GM18519 (cell line): ENCODE measurements at regions not wholly inside any gene's neighbourhood (a gene's known extent, or its start where the extent isn't known, plus 50 kb on each side); places are given as distances from the start of the nearest gene placed in this dataset.

Experiments
- ATAC-seq: cut with Tn5 transposase; IDR thresholded peaks from one replicate; pipeline ENCODE4 v1.9.1; 2021; ENCODE audit warnings: mild to moderate bottlenecking, moderate library complexity; ENCODE audit not compliant: unreplicated experiment, low FRiP score

- no peak for ATAC-seq
Observed at GRCh38 chr18:73503326-73503725, 635.5 kb upstream of the NETO1 start.

DNA sequence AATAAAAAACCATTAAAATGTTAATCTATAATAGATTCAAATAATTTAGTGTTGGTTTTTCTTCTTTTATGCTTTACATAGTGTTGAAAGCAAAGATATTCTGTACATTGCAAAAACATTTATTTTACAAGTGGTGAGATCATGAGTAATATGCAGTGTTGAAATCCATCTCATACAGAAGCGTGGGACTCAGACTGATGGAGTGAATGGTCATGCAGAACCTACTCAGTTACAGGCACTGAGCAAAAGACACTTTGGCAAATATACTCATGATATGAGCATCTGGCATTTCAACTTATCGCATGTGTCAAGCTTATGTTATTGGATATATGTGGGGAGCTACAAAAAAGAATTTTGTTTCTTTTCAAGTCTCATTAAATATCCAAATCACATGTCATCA lies 620.2 kb upstream of the NETO1 start:
- no peak for ATAC-seq

GRCh38 chr18:73485166-73485565 lies 617.4 kb upstream of the NETO1 start:
- no peak for ATAC-seq

- no peak for ATAC-seq
Observed at GRCh38 chr18:73482901-73483300, 615.1 kb upstream of the NETO1 start.

GRCh38 chr18:73479477-73479876 lies 611.7 kb upstream of the NETO1 start:
- no peak for ATAC-seq

- ATAC-seq: no peak
Observed at GRCh38 chr18:73478191-73478590, 610.4 kb upstream of the NETO1 start.

DNA sequence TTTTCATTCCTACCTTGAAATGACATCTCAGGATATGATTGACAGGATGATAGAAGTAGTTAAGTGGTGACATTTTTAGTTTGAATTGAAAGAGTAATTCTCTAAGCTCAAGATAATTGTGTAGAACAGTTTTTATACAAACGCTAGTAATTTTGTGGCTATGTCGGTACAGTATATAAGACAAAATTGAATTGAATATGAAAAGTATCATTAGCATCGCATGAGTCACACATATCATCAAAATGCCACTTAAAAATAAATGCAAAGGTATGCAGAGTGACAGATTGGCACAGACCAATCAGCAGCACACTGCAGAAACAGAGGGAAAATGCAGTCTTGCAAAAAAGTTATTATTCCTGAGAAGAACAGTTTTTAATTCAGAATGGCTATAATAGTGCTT lies 608.2 kb upstream of the NETO1 start:
- ATAC-seq: no peak

DNA sequence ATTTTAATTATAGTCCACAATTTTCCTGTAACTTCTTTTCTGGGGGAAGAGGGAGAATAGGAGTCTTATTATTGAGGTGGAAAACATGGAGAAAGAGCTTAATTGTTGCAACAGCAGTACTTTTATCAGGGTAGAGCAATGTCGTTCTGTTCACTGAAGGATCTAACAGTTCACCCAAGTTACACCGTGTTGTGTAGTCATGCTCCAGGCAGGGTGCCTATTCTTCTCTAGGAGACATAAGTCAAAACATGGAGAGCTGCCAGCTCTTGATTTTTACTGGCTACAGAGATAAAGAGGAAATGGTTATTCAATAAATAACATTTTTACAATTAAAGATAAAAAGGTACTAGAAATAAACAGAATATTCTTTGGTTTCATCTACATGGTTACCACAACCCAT lies 594.3 kb upstream of the NETO1 start:
- ATAC-seq: no peak

DNA sequence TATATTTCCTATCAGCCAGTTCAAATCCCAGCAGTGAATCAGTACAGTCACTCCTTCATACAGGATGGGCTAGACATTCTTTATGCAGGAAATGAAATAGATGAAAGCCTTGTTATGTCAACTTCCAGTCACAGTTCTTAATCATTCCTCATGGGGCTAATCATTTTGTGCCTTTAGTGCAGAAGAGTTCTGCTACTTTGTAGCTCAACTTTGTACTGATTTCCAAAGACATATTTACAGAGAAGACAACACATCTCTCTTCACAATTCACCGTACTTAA lies 593.9 kb upstream of the NETO1 start:
- ATAC-seq: no peak

DNA sequence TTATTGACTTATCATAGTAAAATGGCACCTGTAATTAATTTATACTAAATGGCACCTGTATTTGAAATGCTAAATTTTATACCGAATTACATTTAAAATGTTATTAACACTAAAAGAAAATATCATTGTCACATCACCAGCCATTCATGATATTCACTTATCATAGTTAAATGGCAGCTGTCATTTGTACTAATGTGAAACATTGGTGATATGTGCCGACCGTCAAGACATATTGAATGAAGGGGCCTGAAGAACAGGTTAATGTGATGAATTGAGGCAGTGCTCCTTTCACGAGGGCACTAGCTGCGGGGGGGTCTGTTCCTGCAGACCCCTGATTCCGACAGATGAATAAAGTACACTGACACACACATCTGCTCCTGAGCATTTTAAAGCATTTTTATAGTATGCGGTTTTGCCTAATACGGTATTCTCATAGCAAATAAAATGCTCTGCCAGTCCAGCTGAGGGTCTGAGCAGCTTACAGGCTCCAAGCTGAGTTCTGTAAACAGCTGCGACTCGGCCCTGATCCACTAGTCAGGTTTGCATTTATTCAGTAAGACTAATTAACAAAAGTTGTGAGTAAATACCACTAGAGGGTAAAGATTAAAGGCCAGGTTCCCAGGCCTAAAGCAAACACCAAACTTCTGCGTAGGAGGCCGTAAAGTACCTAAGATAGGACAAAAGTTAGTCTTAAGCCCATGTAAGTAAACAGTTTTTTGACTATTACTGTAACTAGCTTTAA lies 593.4 kb upstream of the NETO1 start:
- no peak for ATAC-seq

DNA sequence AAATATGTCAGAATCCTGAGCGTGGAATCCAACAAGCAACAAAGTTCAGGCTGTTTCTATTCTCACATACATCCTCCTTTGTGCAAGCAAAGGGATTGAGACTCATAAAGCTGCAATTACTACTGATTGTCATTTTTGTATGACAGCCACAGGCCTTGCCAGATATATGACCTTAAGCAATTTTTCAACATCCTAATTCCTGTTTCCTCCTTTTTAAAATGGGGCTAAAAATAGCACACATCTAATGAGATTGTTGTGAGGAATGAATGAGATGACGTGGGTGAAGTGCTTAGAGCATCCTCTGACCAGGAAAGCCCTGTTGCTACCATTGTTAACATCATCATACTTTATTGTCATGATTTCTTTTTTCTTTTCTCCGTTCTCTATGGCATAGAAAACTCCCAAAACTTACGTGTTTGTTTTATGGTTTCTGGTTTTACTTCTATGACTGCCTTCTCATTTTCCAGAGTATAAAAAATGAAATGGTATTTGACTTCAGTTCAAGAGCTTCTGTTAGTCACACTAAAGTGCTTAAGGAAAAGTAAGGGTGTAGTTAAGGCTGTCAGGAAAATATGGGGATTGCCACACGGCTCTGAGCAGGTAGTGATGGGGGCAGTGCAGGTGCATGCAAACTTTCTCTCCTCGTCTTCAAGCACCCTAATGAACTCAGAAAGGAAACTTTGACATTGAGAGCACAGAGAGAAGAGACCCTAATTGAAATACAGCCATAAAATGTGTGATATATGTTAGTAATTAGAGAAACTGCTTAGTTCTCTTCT lies 590.6 kb upstream of the NETO1 start:
- ATAC-seq: no peak

DNA sequence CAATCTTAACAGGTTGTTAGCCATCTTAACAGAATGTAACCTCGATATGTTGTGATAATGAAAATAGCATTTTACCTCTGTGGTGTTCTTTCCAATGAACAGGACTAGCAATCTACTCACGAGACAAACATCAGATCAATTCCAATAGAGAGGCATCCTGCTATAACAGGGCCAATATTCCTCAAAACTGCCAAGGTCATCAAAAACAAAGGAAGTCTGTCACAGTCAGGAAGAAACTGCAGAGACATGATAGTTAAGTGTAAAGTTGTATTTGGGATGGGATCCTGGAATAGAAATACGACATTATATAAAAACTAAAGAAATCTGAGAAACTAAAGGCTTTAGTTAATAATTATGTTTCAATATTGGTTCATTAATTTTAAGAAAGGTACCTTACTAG lies 588.9 kb upstream of the NETO1 start:
- ATAC-seq: no peak

- no peak for ATAC-seq
Observed at GRCh38 chr18:73452866-73453265, 585.1 kb upstream of the NETO1 start.

- no peak for ATAC-seq
Observed at GRCh38 chr18:73446502-73446901, 578.7 kb upstream of the NETO1 start.

GRCh38 chr18:73431620-73432019 lies 563.8 kb upstream of the NETO1 start:
- ATAC-seq: no peak

DNA sequence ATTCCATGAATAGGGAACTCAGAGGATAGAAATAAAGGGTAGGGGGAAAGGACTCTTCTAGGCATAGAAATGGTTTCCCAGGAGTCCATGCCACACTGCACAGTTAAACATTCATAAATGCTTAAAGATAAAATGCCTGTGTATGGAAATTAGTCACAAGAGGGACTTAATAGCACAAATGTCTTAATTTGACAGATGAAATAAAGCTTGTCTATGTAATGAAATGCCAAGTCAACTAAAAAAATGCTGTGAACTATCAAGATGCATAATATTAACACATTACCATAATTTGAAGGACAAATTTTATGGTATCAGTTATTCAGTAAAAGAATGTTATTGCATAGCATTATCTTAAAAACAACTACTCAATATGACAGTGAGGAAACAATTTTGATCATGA lies 553.2 kb upstream of the NETO1 start:
- no peak for ATAC-seq

DNA sequence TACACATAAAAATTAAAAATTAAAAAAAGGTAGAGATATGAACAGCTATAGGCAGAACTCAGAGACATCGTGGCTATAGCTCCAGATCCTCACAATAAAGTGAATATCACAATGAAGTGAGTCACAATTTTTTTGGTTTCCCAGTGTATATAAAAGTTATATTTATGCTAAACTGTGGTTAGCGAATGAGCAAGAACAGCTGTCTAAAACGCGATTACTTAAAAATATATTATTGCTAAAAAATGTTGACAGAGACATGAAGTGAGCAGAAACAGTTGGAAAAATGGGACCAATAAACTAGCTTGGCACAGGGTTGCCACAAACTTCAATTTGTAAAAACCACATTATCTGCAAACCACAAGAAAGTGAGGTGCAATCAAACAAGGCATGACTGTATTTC lies 551.7 kb upstream of the NETO1 start:
- ATAC-seq: no peak

GRCh38 chr18:73414598-73414997 lies 546.8 kb upstream of the NETO1 start:
- ATAC-seq: no peak

GRCh38 chr18:73414069-73414468 lies 546.3 kb upstream of the NETO1 start:
- no peak for ATAC-seq

DNA sequence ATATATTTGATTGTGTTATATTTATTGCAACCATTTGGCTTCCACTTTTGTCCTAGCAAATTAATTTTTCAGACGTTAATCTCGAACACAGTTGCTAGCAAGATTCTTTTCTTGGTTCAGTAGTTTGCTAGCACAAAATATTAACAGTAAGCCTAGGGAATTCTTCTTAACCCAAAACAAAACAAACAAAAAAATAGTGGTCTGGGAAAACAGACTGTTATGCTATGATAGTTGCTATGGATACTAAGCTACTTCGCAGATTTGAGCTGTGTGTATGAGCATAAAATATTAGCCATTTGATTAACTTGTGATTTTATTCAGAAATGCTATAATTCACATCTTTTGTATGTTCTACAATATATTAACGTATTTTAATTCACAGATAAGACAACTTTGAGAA lies 541.5 kb upstream of the NETO1 start:
- ATAC-seq: no peak

GRCh38 chr18:73408469-73408868 lies 540.7 kb upstream of the NETO1 start:
- ATAC-seq: no peak

DNA sequence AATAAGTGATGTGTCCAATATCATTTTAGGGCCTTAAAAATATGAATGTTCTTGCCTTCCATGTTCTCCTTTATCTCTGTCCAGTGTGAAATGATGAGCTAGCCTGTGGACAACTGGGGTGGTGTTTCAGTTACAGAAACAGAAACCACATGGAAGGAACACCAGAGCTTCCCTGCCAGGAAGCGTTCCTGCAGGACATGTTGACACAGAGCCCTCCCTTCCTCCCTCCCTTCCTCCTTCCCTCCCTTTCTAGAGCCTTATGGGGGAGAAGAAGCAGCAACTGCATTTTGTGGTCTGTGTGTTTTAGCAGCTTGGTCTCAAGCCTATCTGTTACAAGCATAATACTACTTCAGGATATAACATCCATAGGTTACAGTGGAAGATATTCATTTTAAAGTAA lies 539.7 kb upstream of the NETO1 start:
- no peak for ATAC-seq
